Testis (tissue), 2 donors: ENCODE measurements at regions not wholly inside any gene's neighbourhood (a gene's known extent, or its start where the extent isn't known, plus 50 kb on each side); places are given as distances from the start of the nearest gene placed in this dataset.

Experiments
- POLR2A ChIP-seq: fragments of 450-650 bp; IDR thresholded peaks from one replicate; pipeline ENCODE4 v1.6.1; 2017; ENCODE audit warnings: antibody characterized with exemption, mild to moderate bottlenecking, moderate library complexity
- TF ChIP-seq, protein P1 (sequence below), 3 experiments: fragments of 450-650 bp in 2 of 3; fragments of 200-600 bp in 1 of 3; sonication (generic) in 1 of 3; IDR thresholded peaks; one replicate each; pipeline ENCODE4 v1.5.1; 2016 to 2019; ENCODE audit warnings: antibody characterized with exemption in 3 of 3, mild to moderate bottlenecking in 2 of 3, moderate library complexity in 1 of 3

DNA sequence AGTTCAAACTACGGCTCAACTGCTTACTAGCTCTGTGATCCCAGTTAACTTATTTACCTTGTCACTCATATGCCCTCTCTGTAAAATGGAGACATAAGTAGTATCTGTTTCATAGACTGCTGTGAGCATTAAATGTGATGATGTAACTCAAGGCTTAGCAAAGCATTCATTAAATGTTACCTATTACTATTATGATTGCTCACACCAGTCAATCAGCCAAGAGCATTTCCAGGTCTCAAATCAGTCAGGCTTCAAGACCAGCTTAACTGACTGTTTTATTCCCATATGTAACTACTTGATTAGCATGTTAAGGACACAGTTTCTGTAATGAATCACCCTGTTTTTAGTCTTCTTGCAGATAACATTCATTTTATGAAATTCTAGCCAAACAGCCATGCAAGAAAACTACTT, 413.3 kb downstream of the MLLT3 start:
- no peak for TF ChIP-seq POLR2A
- TF ChIP-seq, protein P1, sequence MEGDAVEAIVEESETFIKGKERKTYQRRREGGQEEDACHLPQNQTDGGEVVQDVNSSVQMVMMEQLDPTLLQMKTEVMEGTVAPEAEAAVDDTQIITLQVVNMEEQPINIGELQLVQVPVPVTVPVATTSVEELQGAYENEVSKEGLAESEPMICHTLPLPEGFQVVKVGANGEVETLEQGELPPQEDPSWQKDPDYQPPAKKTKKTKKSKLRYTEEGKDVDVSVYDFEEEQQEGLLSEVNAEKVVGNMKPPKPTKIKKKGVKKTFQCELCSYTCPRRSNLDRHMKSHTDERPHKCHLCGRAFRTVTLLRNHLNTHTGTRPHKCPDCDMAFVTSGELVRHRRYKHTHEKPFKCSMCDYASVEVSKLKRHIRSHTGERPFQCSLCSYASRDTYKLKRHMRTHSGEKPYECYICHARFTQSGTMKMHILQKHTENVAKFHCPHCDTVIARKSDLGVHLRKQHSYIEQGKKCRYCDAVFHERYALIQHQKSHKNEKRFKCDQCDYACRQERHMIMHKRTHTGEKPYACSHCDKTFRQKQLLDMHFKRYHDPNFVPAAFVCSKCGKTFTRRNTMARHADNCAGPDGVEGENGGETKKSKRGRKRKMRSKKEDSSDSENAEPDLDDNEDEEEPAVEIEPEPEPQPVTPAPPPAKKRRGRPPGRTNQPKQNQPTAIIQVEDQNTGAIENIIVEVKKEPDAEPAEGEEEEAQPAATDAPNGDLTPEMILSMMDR (IDR thresholded peaks at IDR 0.05), result no peak
